Neural crest cell (in vitro differentiated cells): ENCODE measurements at regions not wholly inside any gene's neighbourhood (a gene's known extent, or its start where the extent isn't known, plus 50 kb on each side); places are given as distances from the start of the nearest gene placed in this dataset.

Source experiments
- DNase-seq: peaks from one replicate; pipeline ENCODE4 v3.0.0; 2021; ENCODE audit warnings: low read depth, mixed read lengths, low spot score
- H3K27ac Mint-ChIP-seq: one replicate; pipeline ENCODE4 v1.8.0; 2021; ENCODE audit warnings: mild to moderate bottlenecking, mixed read lengths; ENCODE audit not compliant: unreplicated experiment
- H3K27me3 Mint-ChIP-seq: 2 replicates; pipeline ENCODE4 v1.8.0; 2021; ENCODE audit warnings: low read depth, mild to moderate bottlenecking, mixed read lengths
- H3K36me3 Mint-ChIP-seq: 2 replicates; pipeline ENCODE4 v1.8.0; 2021; ENCODE audit warnings: low read depth, mild to moderate bottlenecking, mixed read lengths
- H3K4me1 Mint-ChIP-seq: 2 replicates; pipeline ENCODE4 v1.8.0; 2021; ENCODE audit warnings: mixed read lengths
- H3K4me3 Mint-ChIP-seq: one replicate; pipeline ENCODE4 v1.8.0; 2021; ENCODE audit warnings: mild to moderate bottlenecking, mixed read lengths
- H3K9me3 Mint-ChIP-seq: 2 replicates; pipeline ENCODE4 v1.8.0; 2021; ENCODE audit warnings: mixed read lengths
- TF ChIP-seq, protein P1 (sequence below): fragments of 200-600 bp; sonication (generic); conservative IDR thresholded peaks from 2 replicates; pipeline ENCODE4 v1.5.0; 2021; ENCODE audit warnings: antibody characterized with exemption, mild to moderate bottlenecking

DNA sequence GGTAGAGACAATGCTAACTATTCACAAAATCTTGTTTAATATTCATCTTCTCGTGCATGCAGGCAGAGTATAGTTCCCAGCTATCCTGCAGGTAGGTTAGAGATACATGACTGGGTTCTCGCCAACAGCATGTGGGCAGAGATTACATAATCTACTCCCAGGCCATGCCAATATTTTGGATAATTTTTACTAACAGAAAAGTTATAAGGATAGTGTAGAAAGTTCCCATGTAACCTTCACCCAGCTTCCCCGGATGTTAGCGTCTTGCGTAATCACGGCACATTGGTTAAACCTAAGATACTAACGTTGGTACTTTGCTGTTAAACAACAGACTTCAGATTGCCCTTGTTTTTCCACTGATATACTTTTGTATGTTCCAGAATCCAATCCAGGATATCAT, 215.5 kb upstream of the LARGE1 start:
- H3K36me3 Mint-ChIP-seq, result no peaks in the 10 kb centered on the region
- TF ChIP-seq, protein P1, sequence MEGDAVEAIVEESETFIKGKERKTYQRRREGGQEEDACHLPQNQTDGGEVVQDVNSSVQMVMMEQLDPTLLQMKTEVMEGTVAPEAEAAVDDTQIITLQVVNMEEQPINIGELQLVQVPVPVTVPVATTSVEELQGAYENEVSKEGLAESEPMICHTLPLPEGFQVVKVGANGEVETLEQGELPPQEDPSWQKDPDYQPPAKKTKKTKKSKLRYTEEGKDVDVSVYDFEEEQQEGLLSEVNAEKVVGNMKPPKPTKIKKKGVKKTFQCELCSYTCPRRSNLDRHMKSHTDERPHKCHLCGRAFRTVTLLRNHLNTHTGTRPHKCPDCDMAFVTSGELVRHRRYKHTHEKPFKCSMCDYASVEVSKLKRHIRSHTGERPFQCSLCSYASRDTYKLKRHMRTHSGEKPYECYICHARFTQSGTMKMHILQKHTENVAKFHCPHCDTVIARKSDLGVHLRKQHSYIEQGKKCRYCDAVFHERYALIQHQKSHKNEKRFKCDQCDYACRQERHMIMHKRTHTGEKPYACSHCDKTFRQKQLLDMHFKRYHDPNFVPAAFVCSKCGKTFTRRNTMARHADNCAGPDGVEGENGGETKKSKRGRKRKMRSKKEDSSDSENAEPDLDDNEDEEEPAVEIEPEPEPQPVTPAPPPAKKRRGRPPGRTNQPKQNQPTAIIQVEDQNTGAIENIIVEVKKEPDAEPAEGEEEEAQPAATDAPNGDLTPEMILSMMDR, result no peak

DNA sequence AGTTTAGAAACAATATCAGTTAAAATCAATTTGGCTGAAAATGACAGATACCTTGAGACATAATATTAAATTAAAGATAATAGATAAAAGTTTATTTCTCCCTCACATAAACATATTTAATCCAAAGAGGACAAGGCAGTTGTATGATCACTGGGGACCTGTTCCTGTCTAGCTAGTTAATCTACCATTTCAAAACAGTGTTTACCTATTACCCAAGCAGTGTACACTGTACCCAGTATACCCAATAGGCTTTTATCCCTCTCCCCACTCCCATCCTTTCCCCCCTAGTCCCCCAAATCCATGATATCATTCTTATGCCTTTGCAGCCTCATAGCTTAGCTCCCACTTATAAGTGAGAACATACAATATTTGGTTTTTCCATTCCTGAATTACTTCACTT, 229.7 kb upstream of the LARGE1 start:
- Mint-ChIP-seq H3K36me3 (peaks cover 2% of the 10 kb centered on the region), H3K27ac (no peak overlapping the region), H3K4me3 (no peak overlapping the region), H3K4me1 (no peaks in the 10 kb centered on the region), H3K27me3 (peaks cover 19% of the 10 kb centered on the region), H3K9me3 (peaks cover 2% of the 10 kb centered on the region)
- DNase-seq, result no peak
- TF ChIP-seq, protein P1, result no peak

More for the DNA sequence above, 215.5 kb upstream of the LARGE1 start:
- Mint-ChIP-seq H3K9me3 (no peaks in the 10 kb centered on the region), H3K4me3 (no peak overlapping the region), H3K27ac (no peak overlapping the region), H3K4me1 (no peaks in the 10 kb centered on the region), H3K27me3 (peaks cover 16% of the 10 kb centered on the region)
- DNase-seq, result no peak

DNA sequence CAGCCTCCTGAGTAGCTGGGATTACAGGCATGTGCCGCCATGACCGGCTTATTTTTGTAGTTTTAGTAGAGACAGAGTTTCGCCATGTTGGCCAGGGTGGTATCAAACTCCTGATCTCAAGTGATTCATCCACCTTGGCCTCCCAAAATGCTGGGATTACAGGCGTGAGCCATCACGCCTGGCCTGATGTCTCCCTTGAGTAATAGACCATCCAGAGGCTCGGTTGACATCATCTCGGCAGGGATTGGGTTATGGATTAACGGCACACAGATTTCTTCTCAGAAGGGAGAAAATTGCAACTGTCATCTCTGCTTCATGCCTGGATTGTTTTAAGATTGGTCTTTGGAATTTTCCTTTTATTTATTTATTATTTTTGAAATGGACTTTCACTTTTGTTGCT, 239.2 kb upstream of the LARGE1 start:
- Mint-ChIP-seq H3K4me1 (no peaks in the 10 kb centered on the region), H3K4me3 (no peak overlapping the region), H3K36me3 (no peaks in the 10 kb centered on the region), H3K9me3 (peaks cover 2% of the 10 kb centered on the region), H3K27me3 (peaks cover 43% of the 10 kb centered on the region), H3K27ac (no peak overlapping the region)
- DNase-seq, result no peak
- TF ChIP-seq, protein P1, result no peak

DNA sequence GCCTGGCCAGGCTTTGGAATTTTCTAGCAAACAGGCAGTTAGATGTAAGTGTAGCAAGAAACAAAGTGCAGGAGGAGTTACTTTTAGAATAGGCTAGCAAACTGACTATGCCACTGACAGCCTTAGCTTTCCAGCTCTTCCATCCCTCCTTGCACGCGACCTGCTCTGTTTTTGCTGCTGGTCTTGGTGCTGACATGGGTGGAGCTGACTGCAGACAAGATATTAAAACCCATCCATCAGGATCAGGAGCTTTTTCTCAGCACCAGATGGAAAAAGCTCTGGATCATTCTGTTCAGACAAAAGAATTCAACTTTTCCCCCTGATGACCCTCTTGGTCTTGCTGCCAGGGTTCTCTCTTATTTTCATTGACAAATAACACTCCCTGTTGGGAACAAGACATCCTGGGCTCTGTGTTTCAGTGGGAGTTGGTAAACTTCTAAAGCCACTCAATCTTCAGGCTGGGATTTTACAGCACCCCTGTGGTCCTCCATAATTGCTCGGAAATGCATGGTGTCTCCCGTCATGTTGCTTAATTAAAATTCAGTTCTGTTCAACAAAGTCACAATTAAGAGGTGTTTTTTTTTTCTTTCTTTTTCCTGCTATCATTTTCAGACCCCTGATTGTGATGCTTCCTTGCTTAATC, 240.0 kb upstream of the LARGE1 start:
- peaks cover 50% of the 10 kb centered on the region for H3K27me3 Mint-ChIP-seq
- no peaks in the 10 kb centered on the region for H3K9me3 Mint-ChIP-seq
- no peak for DNase-seq

DNA sequence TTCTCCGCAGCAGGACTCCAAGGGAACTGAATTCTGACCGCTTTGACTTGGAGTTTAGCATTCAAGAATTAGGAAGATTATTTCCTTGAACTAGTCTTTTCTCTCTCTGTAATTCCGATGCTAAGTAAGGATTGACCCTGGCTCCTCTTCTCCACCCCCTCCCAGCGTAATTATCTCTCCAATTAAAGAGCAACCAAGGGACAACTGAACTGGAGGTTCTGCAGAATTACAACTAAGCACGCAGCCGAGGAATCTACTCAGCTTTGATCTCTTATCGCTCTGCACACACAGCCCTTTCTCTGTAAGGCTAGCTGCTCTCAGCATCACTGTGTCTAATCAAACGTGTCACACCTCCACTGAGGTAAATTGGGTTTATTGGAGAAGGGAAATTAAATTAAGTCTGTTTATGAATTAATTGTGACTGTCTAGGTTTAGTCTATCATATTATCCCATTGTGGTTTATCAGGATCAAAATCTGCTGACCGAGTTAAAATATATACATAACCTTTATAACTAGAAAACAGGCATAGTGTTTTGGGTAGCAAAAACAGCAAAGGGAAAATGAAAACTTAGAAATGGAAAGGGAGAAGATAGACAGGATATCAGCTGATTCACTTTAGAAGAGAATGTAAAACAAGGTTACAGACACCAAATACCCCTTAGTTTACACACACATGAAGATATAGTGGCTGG, 241.3 kb upstream of the LARGE1 start:
- Mint-ChIP-seq H3K36me3 (no peaks in the 10 kb centered on the region), H3K27me3 (peaks cover 56% of the 10 kb centered on the region), H3K4me1 (no peaks in the 10 kb centered on the region), H3K27ac (no peak overlapping the region), H3K4me3 (no peak overlapping the region), H3K9me3 (no peaks in the 10 kb centered on the region)
- DNase-seq, result no peak
- TF ChIP-seq, protein P1, result no peak

More for the DNA sequence above, 240.0 kb upstream of the LARGE1 start:
- H3K36me3 Mint-ChIP-seq, result no peaks in the 10 kb centered on the region
- no peak overlapping the region for H3K27ac Mint-ChIP-seq
- no peaks in the 10 kb centered on the region for H3K4me1 Mint-ChIP-seq
- TF ChIP-seq, protein P1, result no peak
- no peak overlapping the region for H3K4me3 Mint-ChIP-seq
